MM.1S (cell line): ENCODE measurements at regions not wholly inside any gene's neighbourhood (a gene's known extent, or its start where the extent isn't known, plus 50 kb on each side); places are given as distances from the start of the nearest gene placed in this dataset.

ENCODE experiments used
- DNase-seq: peaks from one replicate; pipeline ENCODE4 v3.0.0-alpha.2; 2015
- H2AFZ ChIP-seq: fragments of 300-600 bp; sonication (generic); 2 replicates; pipeline ENCODE4 v1.6.0; 2016; ENCODE audit warnings: antibody characterized with exemption, low read length
- H3F3A ChIP-seq: fragments of 300-600 bp; sonication (generic); 2 replicates; pipeline ENCODE4 v1.6.1; 2016; ENCODE audit warnings: mild to moderate bottlenecking, antibody characterized with exemption, low read length, moderate library complexity, mixed read lengths; ENCODE audit not compliant: insufficient read depth
- H3K27ac ChIP-seq: fragments of 300-600 bp; sonication (generic); 2 replicates; pipeline ENCODE4 v1.5.1; 2016; ENCODE audit warnings: mild to moderate bottlenecking, low read length
- H3K27me3 ChIP-seq: fragments of 300-600 bp; sonication (generic); replicated peaks from 2 replicates; pipeline ENCODE4 v1.6.0; 2016; ENCODE audit warnings: low read length; ENCODE audit not compliant: insufficient read depth
- H3K36me3 ChIP-seq: fragments of 300-600 bp; sonication (generic); replicated peaks from 2 replicates; pipeline ENCODE4 v1.6.1; 2016; ENCODE audit warnings: mild to moderate bottlenecking, low read length, mixed read lengths; ENCODE audit not compliant: insufficient read depth
- H3K4me1 ChIP-seq: fragments of 300-600 bp; sonication (generic); 2 replicates; pipeline ENCODE4 v1.6.1; 2016; ENCODE audit warnings: low read length, mixed read lengths
- H3K4me2 ChIP-seq: fragments of 300-600 bp; sonication (generic); 2 replicates; pipeline ENCODE4 v1.6.0; 2016; ENCODE audit warnings: low read depth, low read length
- H3K4me3 ChIP-seq: fragments of 300-600 bp; sonication (generic); 2 replicates; pipeline ENCODE4 v1.5.1; 2016; ENCODE audit warnings: low read length, mixed read lengths
- H3K79me2 ChIP-seq: fragments of 300-600 bp; sonication (generic); 2 replicates; pipeline ENCODE4 v1.6.1; 2016; ENCODE audit warnings: mixed run types, low read length, mixed read lengths
- H3K9ac ChIP-seq: fragments of 300-600 bp; sonication (generic); 2 replicates; pipeline ENCODE4 v1.6.1; 2016; ENCODE audit warnings: low read length, mixed read lengths
- H3K9me2 ChIP-seq: fragments of 300-600 bp; sonication (generic); replicated peaks from 2 replicates; pipeline ENCODE4 v1.6.1; 2016; ENCODE audit warnings: mild to moderate bottlenecking, low read length, mixed read lengths; ENCODE audit not compliant: insufficient read depth
- H3K9me3 ChIP-seq: fragments of 300-600 bp; sonication (generic); replicated peaks from 2 replicates; pipeline ENCODE4 v1.6.1; 2016; ENCODE audit warnings: mild to moderate bottlenecking, low read length, mixed read lengths; ENCODE audit not compliant: insufficient read depth
- H4K20me1 ChIP-seq: fragments of 300-600 bp; sonication (generic); 2 replicates; pipeline ENCODE4 v1.6.1; 2016; ENCODE audit warnings: mild to moderate bottlenecking, low read length, moderate library complexity, mixed read lengths; ENCODE audit not compliant: insufficient read depth
- CTCF ChIP-seq: fragments of 300-600 bp; sonication (generic); IDR thresholded peaks from 2 replicates; pipeline ENCODE4 v1.5.1; 2016; ENCODE audit warnings: antibody characterized with exemption, low read length, mixed read lengths
- EZH2 ChIP-seq: fragments of 300-600 bp; sonication (generic); optimal IDR thresholded peaks from 2 replicates; pipeline ENCODE3; 2017; ENCODE audit warnings: low read depth, mild to moderate bottlenecking, antibody characterized with exemption, low read length, mixed read lengths
- EZH2phosphoT487 ChIP-seq: fragments of 300-600 bp; sonication (generic); IDR thresholded peaks from 2 replicates; pipeline ENCODE4 v1.6.1; 2018; ENCODE audit warnings: antibody characterized with exemption, low read length

- Histone ChIP-seq H3K9me2 (no peaks in the 10 kb centered on the region), H3K4me1 (no peaks in the 10 kb centered on the region), H4K20me1 (no peaks in the 10 kb centered on the region), H3K79me2 (no peaks in the 10 kb centered on the region), H3K27me3 (no peaks in the 10 kb centered on the region), H3K36me3 (no peaks in the 10 kb centered on the region), H2AFZ (no peak overlapping the region), H3K9me3 (no peaks in the 10 kb centered on the region), H3K4me2 (no peak overlapping the region), H3F3A (no peaks in the 10 kb centered on the region), H3K9ac (no peak overlapping the region), H3K4me3 (no peak overlapping the region), H3K27ac (no peak overlapping the region)
- TF ChIP-seq EZH2: no peak
- no peak for TF ChIP-seq CTCF
- no peak for TF ChIP-seq EZH2phosphoT487
- no peak for DNase-seq
These were observed 280.4 kb downstream of the KLF13 start for GRCh38 chr15:31606931-31607497.

GRCh38 chr15:31607656-31608055, 281.0 kb downstream of the KLF13 start:
- DNase-seq: no peak

GRCh38 chr15:31609258-31609681, 282.6 kb downstream of the KLF13 start:
- TF ChIP-seq EZH2phosphoT487: no peak
- no peak for TF ChIP-seq EZH2
- no peak for TF ChIP-seq CTCF

More at GRCh38 chr15:31607656-31608055, 281.0 kb downstream of the KLF13 start:
- H3K27ac ChIP-seq: no peak overlapping the region
- H3K36me3 ChIP-seq: no peaks in the 10 kb centered on the region
- H3K4me1 ChIP-seq: no peaks in the 10 kb centered on the region
- no peak overlapping the region for H2AFZ ChIP-seq
- H3F3A ChIP-seq: no peaks in the 10 kb centered on the region
- H4K20me1 ChIP-seq: no peaks in the 10 kb centered on the region
- no peak overlapping the region for H3K9ac ChIP-seq
- no peak overlapping the region for H3K4me2 ChIP-seq
- no peak for TF ChIP-seq CTCF
- TF ChIP-seq EZH2: no peak
- TF ChIP-seq EZH2phosphoT487: no peak
- H3K79me2 ChIP-seq: no peaks in the 10 kb centered on the region
- no peak overlapping the region for H3K4me3 ChIP-seq
- no peaks in the 10 kb centered on the region for H3K27me3 ChIP-seq
- no peaks in the 10 kb centered on the region for H3K9me2 ChIP-seq
- no peaks in the 10 kb centered on the region for H3K9me3 ChIP-seq

More at GRCh38 chr15:31609258-31609681, 282.6 kb downstream of the KLF13 start:
- H3K9me2 ChIP-seq: no peaks in the 10 kb centered on the region
- no peak for DNase-seq
- no peak overlapping the region for H3K4me2 ChIP-seq
- no peak overlapping the region for H3K4me3 ChIP-seq
- H4K20me1 ChIP-seq: no peaks in the 10 kb centered on the region
- H3K27me3 ChIP-seq: no peaks in the 10 kb centered on the region
- H3K27ac ChIP-seq: no peak overlapping the region
- H3K79me2 ChIP-seq: no peaks in the 10 kb centered on the region
- no peak overlapping the region for H3K9ac ChIP-seq
- no peaks in the 10 kb centered on the region for H3K4me1 ChIP-seq
- no peaks in the 10 kb centered on the region for H3K36me3 ChIP-seq
- no peaks in the 10 kb centered on the region for H3K9me3 ChIP-seq
- no peaks in the 10 kb centered on the region for H3F3A ChIP-seq
- no peak overlapping the region for H2AFZ ChIP-seq
